Motor neuron (in vitro differentiated cells): ENCODE measurements at regions not wholly inside any gene's neighbourhood (a gene's known extent, or its start where the extent isn't known, plus 50 kb on each side); places are given as distances from the start of the nearest gene placed in this dataset.

Experiments
- ATAC-seq, 8 experiments: fragments of 200-7000 bp; cut with Tn5 transposase; replicated peaks in 6 of 8; 2 replicates each; pipeline ENCODE4 v1.8.0; 2021; ENCODE audit warnings: mild to moderate bottlenecking in 8 of 8, moderate library complexity in 8 of 8
- H3K27ac ChIP-seq, 2 donors: fragments of 250-450 bp; sonication (Bioruptor Pico); 2 replicates each; pipeline ENCODE4 v1.9.0; 2021; ENCODE audit warnings: antibody characterized with exemption in 2 of 2, mild to moderate bottlenecking in 2 of 2, moderate library complexity in 1 of 2
- H3K4me1 ChIP-seq, 2 donors: fragments of 250-450 bp; sonication (Bioruptor Pico); replicated peaks in 1 of 2; 2 replicates each; pipeline ENCODE4 v1.6.1; 2021; ENCODE audit warnings: antibody characterized with exemption in 2 of 2, mild to moderate bottlenecking in 2 of 2, moderate library complexity in 1 of 2
- H3K4me3 ChIP-seq, 5 donors: fragments of 250-450 bp; sonication (Bioruptor Pico); 2 replicates each; pipeline ENCODE4 v1.9.0; 2021; ENCODE audit warnings: antibody characterized with exemption in 5 of 5, mild to moderate bottlenecking in 5 of 5, moderate library complexity in 4 of 5
- WGBS, 10 experiments: fragments of 450-650 bp; shearing (Covaris generic); methylation state at CpG; one replicate each; pipeline ENCODE4 v1.0.0; 2022; 5-methylcytosine and 5-hydroxymethylcytosine counted together
- in situ Hi-C, 9 experiments: fragments of 400-800 bp; cut with MboI; loops; one replicate each; pipeline ENCODE4 v1.15.0; 2021; ENCODE audit warnings: low sequenced_read_pairs in 9 of 9, low pct_unique_long_range_greater_than_20kb in 2 of 9; ENCODE audit not compliant: unreplicated experiment in 9 of 9

GRCh38 chr7:106521541-106521940, 139.4 kb downstream of the CCDC71L start:
- H3K27ac ChIP-seq = no peak overlapping the region
- 40 to 86% (median 71%) methylated on average over 1 to 2 of the region's 2 CpGs; no CpG with 5 or more reads in 2 of the 10 experiments for WGBS, 10 experiments

GRCh38 chr7:106520962-106521514, 139.9 kb downstream of the CCDC71L start:
- in situ Hi-C loops = no loop called here

More at GRCh38 chr7:106521541-106521940, 139.4 kb downstream of the CCDC71L start:
- Histone ChIP-seq H3K4me1 (no peaks in the 10 kb centered on the region), H3K4me3 (no peak overlapping the region)
- in situ Hi-C loops = no loop called here
- no peak for ATAC-seq

GRCh38 chr7:106518967-106519366, 142.0 kb downstream of the CCDC71L start:
- H3K27ac ChIP-seq = no peak overlapping the region
- in situ Hi-C loops = no loop called here
- WGBS, 10 experiments = 46 to 100% (median 69%) methylated on average over 1 to 6 of the region's 6 CpGs
- H3K4me1 ChIP-seq = no peaks in the 10 kb centered on the region
- H3K4me3 ChIP-seq = no peak overlapping the region
- ATAC-seq = no peak

More at GRCh38 chr7:106520962-106521514, 139.9 kb downstream of the CCDC71L start:
- Histone ChIP-seq H3K27ac (no peak overlapping the region), H3K4me3 (no peak overlapping the region), H3K4me1 (no peaks in the 10 kb centered on the region)
- WGBS, 10 experiments = 10 to 88% (median 73%) methylated on average over 1 to 4 of the region's 4 CpGs; no CpG with 5 or more reads in 1 of the 10 experiments
- no peak for ATAC-seq

- no peak for ATAC-seq
- no peaks in the 10 kb centered on the region for H3K4me1 ChIP-seq
- no peak overlapping the region for H3K27ac ChIP-seq
- in situ Hi-C loops = no loop called here
- no peak overlapping the region for H3K4me3 ChIP-seq
Observed at GRCh38 chr7:106518239-106518638, 142.7 kb downstream of the CCDC71L start.

GRCh38 chr7:106517508-106517907, 143.4 kb downstream of the CCDC71L start:
- in situ Hi-C loops = no loop called here
- no peak overlapping the region for H3K27ac ChIP-seq
- ATAC-seq = no peak
- no peak overlapping the region for H3K4me3 ChIP-seq
- 49 to 100% (median 80%) methylated on average over 2 to 4 of the region's 4 CpGs for WGBS, 10 experiments
- H3K4me1 ChIP-seq = no peaks in the 10 kb centered on the region

GRCh38 chr7:106515321-106515720, 145.6 kb downstream of the CCDC71L start:
- H3K4me3 ChIP-seq = no peak overlapping the region
- H3K27ac ChIP-seq = no peak overlapping the region
- H3K4me1 ChIP-seq = no peaks in the 10 kb centered on the region
- 3 to 92% (median 71%) methylated on average over 1 to 3 of the region's 3 CpGs for WGBS, 10 experiments
- in situ Hi-C loops = no loop called here
- ATAC-seq = no peak

GRCh38 chr7:106514881-106515280, 146.1 kb downstream of the CCDC71L start:
- Histone ChIP-seq H3K4me3 (no peak overlapping the region), H3K27ac (no peak overlapping the region), H3K4me1 (no peaks in the 10 kb centered on the region)
- in situ Hi-C loops = no loop called here
- WGBS, 10 experiments = 0 to 96% (median 64%) methylated on average over 1 to 3 of the region's 3 CpGs; no CpG with 5 or more reads in 1 of the 10 experiments
- no peak for ATAC-seq

GRCh38 chr7:106512217-106512616, 148.7 kb downstream of the CCDC71L start:
- H3K4me3 ChIP-seq = no peak overlapping the region
- in situ Hi-C loops = no loop called here
- ATAC-seq = no peak
- H3K4me1 ChIP-seq = no peaks in the 10 kb centered on the region
- no peak overlapping the region for H3K27ac ChIP-seq
- WGBS, 10 experiments = 86 to 100% (median 93%) methylated on average over 1 to 2 of the region's 2 CpGs; no CpG with 5 or more reads in 1 of the 10 experiments

- H3K4me3 ChIP-seq = no peak overlapping the region
- peak in 2 of 8 experiments; percentile 41 to 74 for ATAC-seq
- in situ Hi-C loops = no loop called here
- peaks cover 5% of the 10 kb centered on the region in 2 donors for H3K4me1 ChIP-seq
- WGBS, 10 experiments = 17 to 100% (median 100%) methylated on average over 1 of the region's 1 CpG; no CpG with 5 or more reads in 7 of the 10 experiments
- H3K27ac ChIP-seq = no peak overlapping the region
Observed at GRCh38 chr7:106504645-106505044, 156.3 kb downstream of the CCDC71L start.

- WGBS, 10 experiments = 49 to 100% (median 85%) methylated on average over 1 to 3 of the region's 3 CpGs; no CpG with 5 or more reads in 2 of the 10 experiments
- no peak overlapping the region for H3K4me3 ChIP-seq
- no peak for ATAC-seq
- H3K27ac ChIP-seq = no peak overlapping the region
- in situ Hi-C loops = no loop called here
- peaks cover 5% of the 10 kb centered on the region in 2 donors for H3K4me1 ChIP-seq
Observed at GRCh38 chr7:106504207-106504606, 156.8 kb downstream of the CCDC71L start.

GRCh38 chr7:106503626-106504025, 157.3 kb downstream of the CCDC71L start:
- Histone ChIP-seq H3K4me1 (peaks cover 5% of the 10 kb centered on the region in 2 donors), H3K27ac (no peak overlapping the region), H3K4me3 (no peak overlapping the region)
- 57 to 100% (median 92%) methylated on average over 1 to 3 of the region's 3 CpGs; no CpG with 5 or more reads in 1 of the 10 experiments for WGBS, 10 experiments
- in situ Hi-C loops = no loop called here
- no peak for ATAC-seq

GRCh38 chr7:106501605-106502580, 159.1 kb downstream of the CCDC71L start:
- Histone ChIP-seq H3K4me3 (no peak overlapping the region), H3K27ac (no peak overlapping the region), H3K4me1 (peaks cover 5% of the 10 kb centered on the region in 2 donors)
- in situ Hi-C loops = no loop called here
- 26 to 80% (median 65%) methylated on average over 1 to 4 of the region's 5 CpGs; no CpG with 5 or more reads in 1 of the 10 experiments for WGBS, 10 experiments
- peak in 2 of 8 experiments; percentile 29 to 32 for ATAC-seq

- 65 to 100% (median 90%) methylated on average over 1 to 4 of the region's 4 CpGs; no CpG with 5 or more reads in 1 of the 10 experiments for WGBS, 10 experiments
- Histone ChIP-seq H3K4me3 (no peak overlapping the region), H3K4me1 (peaks cover 5% of the 10 kb centered on the region in 2 donors), H3K27ac (no peak overlapping the region)
- in situ Hi-C loops = no loop called here
- no peak for ATAC-seq
Observed at GRCh38 chr7:106499897-106500296, 161.1 kb downstream of the CCDC71L start.
